ENCODE measurements at regions not wholly inside any gene's neighbourhood (a gene's known extent, or its start where the extent isn't known, plus 50 kb on each side); places are given as distances from the start of the nearest gene placed in this dataset.
"Not testable (repeated sequence)": the region's sequence is repeated elsewhere in the genome, so short reads cannot be mapped to it uniquely, and the experiment has no call there.

DNA sequence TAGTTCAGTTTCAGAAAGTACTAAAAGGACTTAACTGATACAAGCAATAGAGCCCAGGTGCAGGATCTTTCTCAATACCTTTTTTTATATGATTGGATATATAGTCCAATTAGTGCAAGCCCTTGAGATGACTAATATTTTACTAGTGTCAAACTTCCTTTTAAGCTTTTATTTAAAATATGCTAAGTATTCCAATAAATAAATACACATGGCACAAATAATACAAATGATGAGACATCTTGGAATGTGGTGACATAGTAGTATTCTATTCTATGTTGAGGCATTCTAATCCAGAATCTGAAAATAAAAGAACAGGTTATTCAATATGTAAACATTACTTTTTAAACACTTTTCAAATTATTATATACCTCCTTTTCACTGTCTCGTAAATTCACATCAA is 670.0 kb downstream of the SI start:
- no peak for DNase-seq (ENCODE audit: low spot score)

DNA sequence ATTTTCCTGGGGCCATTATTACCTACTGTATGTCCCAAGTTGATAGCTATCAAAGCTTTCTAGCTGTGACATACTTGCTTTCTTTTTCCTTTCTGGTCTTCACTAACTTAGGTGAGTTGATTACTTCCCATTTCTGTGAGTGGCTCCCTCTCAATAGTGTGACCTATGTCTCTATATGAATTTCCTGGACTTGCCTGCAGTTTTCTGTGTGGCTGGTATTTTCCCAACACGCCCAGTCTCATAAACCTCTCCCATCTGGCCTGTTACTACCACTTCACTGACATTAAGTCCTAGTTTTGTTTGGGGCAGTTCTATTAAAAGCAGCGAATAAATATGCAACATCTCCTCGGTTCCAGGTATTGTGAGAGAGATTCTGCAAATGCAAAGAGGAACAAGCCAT is 671.2 kb downstream of the SI start:
- no peak for DNase-seq (ENCODE audit: low spot score)
- in situ Hi-C loops (cut with HindIII; ENCODE audit: low sequenced_read_pairs) = no loop called here

More for the DNA sequence above, 670.0 kb downstream of the SI start:
- in situ Hi-C loops (cut with HindIII; ENCODE audit: low sequenced_read_pairs) = no loop called here

DNA sequence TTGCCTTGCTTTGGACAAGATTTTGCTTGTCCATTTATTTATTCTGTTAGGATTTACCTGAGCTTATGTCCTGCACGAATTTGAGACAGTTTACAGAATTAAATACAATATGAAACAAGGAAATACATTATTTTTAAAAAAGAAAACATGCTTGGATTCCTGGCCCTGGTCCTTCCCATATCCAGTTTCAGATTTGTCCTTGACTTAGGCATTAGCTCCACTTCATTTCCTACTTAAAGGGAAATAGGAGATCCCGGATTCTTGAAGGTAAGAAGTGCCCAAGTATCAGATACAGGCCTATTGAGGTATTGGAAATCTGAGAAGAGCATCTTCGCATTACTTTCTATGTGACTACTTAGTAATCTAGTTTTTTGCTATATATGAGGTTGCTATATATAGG is 672.0 kb downstream of the SI start:
- no peak for DNase-seq (ENCODE audit: low spot score)
- in situ Hi-C loops (cut with HindIII; ENCODE audit: low sequenced_read_pairs) = no loop called here

DNA sequence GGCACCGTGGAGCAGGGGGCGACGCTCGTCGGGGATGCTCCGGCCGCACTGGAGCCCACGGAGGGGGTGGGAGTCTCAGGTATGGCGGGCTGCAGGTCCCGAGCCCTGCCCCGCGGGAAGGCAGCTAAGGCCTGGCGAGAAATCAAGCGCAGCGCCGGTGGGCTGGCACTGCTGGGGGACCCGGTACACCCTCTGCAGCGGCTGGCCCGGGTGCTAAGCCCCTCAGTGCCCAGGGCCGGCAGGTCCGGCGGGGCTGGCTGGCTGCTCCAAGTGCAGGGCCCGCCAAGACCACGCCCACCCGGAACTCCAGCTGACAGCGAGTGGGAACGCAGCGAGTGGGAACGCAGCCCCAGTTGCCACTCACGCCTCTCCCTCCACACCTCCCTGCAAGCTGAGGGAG is 676.4 kb downstream of the SI start:
- no peak for DNase-seq (ENCODE audit: low spot score)
- in situ Hi-C loops (cut with HindIII; ENCODE audit: low sequenced_read_pairs) = no loop called here

DNA sequence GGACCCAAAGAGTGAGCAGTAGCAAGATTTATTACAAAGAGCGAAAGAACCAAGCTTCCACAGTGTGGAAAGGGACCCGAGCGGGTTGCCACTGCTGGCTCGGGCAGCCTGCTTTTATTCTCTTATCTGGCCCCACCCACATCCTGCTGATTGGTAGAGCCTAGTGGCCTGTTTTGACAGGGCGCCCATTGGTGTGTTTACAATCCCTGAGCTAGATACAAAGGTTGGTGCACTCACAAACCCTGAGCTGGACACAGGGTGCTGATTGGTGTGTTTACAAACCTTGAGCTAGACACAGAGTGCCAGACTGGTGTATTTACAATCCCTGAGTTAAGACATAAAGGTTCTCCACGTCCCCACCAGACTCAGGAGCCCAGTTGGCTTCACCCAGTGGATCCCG is 676.9 kb downstream of the SI start:
- in situ Hi-C loops (cut with HindIII; ENCODE audit: low sequenced_read_pairs); DNase-seq (ENCODE audit: low spot score): not testable (repeated sequence)

DNA sequence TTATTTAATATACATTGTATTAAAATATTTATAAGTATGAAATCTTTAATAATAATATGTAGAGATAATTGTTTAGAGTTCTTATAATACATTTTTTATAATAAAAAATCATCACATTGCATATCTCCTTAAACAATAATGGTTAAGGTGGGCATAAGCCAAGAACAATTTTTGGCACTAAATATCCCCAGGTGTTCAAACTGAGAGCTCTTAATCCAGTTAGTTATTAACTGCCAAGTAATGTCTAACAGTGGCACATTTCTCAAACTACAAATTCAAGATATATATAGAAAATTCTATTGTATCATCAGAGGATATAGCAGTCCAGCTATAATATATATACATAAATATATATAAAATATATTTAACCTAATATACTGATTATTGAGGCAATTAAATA is 680.8 kb downstream of the SI start:
- in situ Hi-C loops (cut with HindIII; ENCODE audit: low sequenced_read_pairs) = no loop called here
- no peak for DNase-seq (ENCODE audit: low spot score)

DNA sequence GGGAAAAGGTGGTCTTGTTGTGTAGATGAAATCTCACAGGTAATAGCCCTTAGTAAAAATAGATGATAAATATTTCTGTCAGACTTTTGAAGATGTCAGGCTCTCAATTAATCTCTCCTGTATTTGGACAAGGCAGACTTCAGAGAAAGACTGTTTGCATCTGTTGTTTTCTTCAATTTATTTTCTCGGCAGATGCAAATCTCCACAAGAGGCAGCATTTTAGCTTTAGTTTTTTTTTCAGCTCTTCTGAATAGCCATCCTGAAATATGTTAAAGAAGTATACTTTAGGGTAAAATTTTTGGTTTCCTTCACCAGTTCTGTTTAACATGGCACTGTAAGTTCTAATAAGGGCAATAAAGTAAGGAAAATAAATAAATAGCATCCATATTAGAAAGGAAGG is 685.1 kb downstream of the SI start:
- in situ Hi-C loops (cut with HindIII; ENCODE audit: low sequenced_read_pairs) = no loop called here
- DNase-seq (ENCODE audit: low spot score) = no peak

DNA sequence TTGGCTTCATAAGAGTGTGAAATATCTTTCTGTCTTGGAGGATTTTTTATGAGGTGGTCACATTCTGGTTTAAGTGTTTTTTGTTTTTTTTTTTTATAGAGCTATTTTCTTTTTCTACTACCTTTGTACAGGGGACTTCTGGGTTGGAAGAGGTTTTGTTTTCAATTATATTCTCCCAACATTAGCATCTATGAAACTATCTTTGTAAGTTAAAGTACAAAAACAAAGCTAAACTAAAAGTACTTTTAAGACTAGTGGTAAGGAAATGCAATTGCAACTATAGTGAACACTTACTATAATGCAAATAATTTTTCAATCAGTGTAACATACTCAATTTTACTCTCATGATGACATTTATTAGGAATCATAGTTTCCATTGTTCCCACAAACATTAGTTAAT is 688.2 kb downstream of the SI start:
- in situ Hi-C loops (cut with HindIII; ENCODE audit: low sequenced_read_pairs) = no loop called here
- no peak for DNase-seq (ENCODE audit: low spot score)

DNA sequence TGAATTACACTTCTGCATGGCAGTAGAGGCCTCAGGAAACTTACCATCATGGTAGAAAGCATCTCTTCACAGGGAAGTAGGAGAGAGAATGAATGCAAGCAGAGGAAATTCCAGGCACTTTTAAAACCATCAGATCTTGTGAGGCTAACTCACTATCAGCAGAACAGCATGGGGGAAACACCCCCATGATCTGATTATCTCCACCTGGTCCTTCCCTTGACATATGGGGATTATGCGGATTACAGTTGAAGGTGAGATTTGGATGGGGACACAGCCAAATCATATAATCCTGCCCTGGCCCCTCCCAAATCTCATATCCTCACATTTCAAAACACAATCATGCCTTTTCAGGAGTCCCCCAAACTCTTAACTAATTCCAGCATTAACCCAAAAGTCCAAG is 691.1 kb downstream of the SI start:
- DNase-seq (ENCODE audit: low spot score) = no peak
- in situ Hi-C loops (cut with HindIII; ENCODE audit: low sequenced_read_pairs) = no loop called here

DNA sequence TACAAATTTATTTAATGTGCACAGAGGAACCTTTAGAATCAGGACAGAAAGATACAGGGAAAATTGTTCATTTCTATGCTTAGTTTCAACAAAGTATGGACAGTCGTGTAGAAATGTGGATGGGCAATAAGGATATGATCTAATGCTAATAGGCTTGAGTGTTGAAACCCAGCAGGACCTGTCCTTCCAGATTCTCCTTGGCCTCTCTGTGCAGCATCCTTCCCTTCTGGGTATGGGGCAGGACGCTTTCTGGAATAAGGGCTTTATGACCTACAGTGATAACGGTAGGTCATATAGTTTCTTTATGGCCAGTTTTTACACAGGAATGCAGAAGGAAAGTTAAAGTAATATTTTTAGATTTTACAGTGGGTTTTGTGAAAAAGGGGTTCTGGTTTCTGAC is 698.1 kb downstream of the SI start:
- no peak for DNase-seq (ENCODE audit: low spot score)
- in situ Hi-C loops (cut with HindIII; ENCODE audit: low sequenced_read_pairs) = no loop called here

DNA sequence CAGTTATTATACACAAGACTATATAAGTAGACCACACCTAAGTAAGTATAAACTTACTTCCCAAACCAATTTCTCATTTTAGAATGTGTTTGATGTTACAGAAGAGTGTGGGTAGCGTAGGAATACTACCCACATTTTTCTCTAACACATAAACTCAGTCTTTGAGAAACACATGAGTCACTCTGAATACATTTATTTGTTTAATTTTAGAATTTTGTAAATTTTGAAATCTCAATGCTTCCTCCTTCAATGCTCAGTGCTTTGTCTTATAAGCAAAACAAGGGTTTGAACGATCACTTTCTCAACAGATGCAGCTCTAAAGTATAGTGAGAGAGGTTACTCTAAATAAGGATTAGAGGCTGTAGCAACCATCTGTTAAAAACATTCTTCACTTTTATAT is 700.8 kb downstream of the SI start:
- DNase-seq (ENCODE audit: low spot score) = no peak

DNA sequence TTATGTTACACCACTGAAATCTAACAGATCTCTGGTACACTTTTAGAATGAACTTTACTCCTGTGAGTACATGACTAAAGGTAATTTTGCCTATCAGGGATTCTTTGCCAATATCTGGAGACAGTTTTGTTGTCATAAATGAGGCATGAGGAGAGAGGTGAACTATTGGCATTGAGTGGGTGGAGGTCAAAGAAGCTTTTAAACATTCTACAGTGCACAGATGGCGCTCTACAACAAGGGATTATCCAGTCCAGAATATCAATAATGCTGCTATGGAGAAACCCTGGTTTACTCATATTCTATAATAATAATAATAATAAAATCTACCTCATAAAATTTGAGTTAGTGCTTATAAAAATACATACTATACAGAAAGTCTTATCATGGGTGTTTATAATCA is 702.3 kb downstream of the SI start:
- no peak for DNase-seq (ENCODE audit: low spot score)
- in situ Hi-C loops (cut with HindIII; ENCODE audit: low sequenced_read_pairs) = no loop called here

More for the DNA sequence above, 700.8 kb downstream of the SI start:
- in situ Hi-C loops (cut with HindIII; ENCODE audit: low sequenced_read_pairs) = no loop called here

DNA sequence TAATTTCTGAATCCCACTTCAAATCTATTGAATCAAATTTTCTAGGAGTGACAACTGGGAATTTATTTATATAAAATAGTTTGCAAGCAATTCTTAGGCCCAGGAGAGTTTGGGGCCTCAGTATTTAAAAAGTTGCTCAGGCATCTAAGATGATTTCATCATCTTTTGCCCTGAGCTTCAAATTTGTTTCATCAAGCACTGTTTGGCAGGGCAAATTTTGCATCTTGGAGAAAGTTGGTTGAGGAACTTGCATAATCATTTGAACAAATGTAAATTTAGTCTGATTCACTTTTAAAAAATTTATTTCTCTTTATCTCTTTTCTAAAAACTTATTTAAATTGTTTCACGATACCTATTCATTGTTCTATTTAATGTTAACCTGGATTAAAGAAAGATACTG is 702.8 kb downstream of the SI start:
- DNase-seq (ENCODE audit: low spot score) = no peak
- in situ Hi-C loops (cut with HindIII; ENCODE audit: low sequenced_read_pairs) = no loop called here

DNA sequence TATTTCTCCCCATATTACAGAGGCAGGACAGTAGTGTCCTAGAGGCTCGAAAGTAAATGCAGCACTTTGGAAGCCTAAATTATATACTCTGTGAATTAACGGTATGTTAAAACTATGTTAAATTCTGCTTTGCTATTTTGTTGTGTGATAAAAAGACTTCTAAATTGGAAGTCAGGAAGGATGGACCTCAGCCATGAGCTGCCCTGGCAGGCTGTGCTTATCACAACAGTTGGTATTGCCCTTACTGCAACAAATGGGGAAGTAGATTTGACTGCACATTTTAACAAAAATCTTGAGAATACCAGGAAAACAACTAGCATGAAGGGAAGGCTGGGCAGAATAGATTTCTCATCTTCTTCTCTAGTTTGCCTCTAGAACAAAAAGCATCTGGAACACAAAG is 706.6 kb downstream of the SI start:
- in situ Hi-C loops (cut with HindIII; ENCODE audit: low sequenced_read_pairs) = no loop called here
- no peak for DNase-seq (ENCODE audit: low spot score)

DNA sequence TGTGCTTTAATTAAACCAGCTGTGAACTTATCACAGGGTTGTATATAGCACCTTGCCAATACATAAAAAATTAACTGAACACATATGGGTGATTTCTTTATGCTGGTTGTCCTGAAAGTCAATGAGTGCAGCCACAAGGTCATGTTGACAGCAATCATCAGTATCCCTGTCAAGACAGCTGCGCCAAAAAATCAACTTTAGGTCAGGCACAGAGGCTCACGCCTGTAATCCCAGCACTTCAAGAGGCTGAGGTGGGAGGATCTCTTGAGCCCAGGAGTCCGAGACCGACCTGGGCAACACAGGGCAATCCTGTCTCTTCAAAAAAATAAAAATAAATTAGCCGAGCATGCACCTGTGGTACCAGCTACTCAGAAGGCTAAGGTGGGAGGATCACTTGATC is 707.3 kb downstream of the SI start:
- in situ Hi-C loops (cut with HindIII; ENCODE audit: low sequenced_read_pairs) = no loop called here
- DNase-seq (ENCODE audit: low spot score) = no peak

DNA sequence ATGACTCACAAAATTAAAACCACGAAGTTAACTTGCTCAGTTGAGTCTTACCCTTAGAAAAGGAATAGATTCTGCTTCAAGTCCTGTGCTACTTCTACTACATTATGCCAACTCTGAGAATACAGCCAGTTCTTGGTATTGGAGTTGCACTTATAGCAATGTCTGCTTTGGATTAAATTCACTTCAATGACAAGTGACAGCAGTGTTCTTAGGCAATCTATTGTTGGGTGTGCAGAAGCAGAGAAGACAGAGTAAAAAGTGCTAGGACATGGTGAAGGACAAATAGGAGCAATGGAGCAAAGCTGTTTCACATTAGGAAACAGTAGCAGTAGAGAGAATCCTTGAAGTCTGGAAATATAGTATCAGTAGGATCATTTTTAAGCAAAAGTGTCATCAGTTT is 713.1 kb downstream of the SI start:
- DNase-seq (ENCODE audit: low spot score) = no peak
- in situ Hi-C loops (cut with HindIII; ENCODE audit: low sequenced_read_pairs) = no loop called here

DNA sequence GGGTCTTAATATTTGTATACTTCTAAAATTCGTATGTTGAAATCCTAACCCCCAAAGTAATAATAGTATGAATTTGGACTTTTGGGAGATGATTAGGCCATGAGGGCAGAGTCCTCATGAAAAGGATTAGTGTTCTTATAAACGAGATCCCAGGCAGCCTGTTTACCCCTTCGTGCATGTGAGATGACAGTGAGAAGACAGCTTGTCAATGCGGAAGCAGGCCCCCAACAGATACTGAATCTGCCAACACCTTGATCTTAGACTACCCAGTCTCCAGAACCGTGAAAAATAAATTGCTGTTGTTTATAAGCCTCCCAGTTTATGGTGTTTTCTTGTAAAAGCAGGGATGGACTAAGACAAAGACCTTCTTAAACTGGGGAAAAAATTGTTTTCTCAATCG is 714.2 kb downstream of the SI start:
- no peak for DNase-seq (ENCODE audit: low spot score)
- in situ Hi-C loops (cut with HindIII; ENCODE audit: low sequenced_read_pairs) = no loop called here

DNA sequence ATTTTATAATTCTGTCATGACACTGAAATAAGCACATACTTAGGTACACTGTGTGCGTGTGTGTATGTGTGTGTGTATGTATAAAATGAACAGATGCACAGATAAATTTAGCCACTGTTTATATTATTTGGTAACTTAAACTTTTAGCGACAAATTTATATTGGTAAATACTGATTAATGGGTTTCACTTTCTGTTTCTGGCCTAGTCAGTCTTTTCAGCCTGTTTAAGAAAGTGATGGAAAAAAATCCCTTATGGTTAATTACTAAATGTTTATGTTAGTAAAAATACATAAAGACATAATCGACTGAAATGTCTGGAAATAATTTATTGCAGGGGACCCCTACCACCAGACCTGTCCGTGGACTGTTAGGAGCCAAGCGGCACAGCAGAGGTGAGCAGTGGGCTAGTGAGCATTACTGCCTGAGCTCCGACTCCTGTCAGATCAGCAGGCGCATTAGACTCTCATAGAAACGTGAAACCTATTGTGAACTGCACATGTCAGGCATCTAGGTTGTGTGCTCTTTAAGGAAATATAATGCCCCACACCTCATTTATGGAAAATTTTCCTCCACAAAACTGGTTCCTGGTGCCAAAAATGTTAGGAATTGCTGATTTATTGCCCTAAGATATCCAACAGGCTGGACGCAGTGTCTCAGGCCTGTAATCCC is 717.4 kb downstream of the SI start:
- in situ Hi-C loops (cut with HindIII; ENCODE audit: low sequenced_read_pairs) = no loop called here

DNA sequence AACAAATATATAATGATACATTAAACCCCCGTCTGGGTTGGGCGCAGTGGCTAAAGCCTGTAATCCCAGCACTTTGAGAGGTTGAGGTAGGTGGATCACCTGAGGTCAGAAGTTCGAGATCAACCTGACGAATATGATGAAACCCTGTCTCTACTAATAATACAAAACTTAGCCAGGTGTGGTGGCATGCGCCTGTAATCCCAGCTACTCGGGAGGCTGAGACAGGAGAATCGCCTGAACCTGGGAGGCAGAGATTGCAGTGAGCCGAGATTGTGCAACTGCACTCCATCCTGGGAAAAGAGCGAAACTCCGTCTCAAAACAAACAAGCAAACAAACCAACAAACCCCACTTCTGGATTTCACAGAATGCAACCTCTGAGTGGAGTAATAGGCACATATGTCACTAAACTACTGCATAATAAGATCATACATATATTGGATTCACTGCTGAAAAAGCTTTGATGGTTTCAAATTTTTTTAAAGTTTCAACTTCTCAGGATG is 718.2 kb downstream of the SI start:
- in situ Hi-C loops (cut with HindIII; ENCODE audit: low sequenced_read_pairs) = no loop called here
- DNase-seq (ENCODE audit: low spot score) = no peak

More for the DNA sequence above, 717.4 kb downstream of the SI start:
- no peak for DNase-seq (ENCODE audit: low spot score)

DNA sequence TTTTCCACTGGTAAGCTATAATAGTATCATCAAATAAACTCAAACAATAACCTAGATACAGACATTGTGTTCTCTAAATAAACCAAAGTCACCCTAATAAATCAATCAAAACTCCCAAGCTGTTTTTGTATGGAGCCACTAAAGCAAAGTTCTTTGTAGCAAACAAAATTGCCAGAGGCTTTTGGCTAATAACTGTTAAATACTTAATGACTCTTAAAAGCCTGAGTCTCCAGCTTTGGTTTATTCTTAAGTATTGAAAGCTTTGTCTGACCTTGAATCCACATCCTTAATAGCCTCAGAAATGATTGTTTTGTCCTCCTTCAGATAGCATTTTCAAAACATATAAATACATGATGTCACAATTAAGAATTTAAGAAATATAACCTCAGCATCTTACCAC is 725.3 kb downstream of the SI start:
- no peak for DNase-seq (ENCODE audit: low spot score)
- in situ Hi-C loops (cut with HindIII; ENCODE audit: low sequenced_read_pairs) = no loop called here

DNA sequence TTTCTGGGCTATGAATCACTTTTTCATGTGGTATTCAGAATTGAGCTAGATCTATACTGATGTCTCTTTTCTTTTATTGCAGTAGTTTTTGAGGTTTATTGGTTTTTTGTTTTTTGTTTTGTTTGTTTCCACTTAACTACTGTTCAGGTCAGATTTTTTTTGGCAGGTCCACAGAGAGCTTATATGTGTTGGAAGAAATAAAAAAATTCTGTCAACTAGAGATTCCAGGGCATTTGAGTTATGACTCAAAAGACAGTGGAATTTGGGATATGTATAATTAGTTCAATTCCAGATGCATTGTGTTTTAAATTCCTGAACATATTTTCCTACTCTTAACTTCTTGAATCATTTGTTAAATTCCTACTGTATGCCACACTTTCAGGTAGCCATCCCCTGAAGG is 727.2 kb downstream of the SI start:
- in situ Hi-C loops (cut with HindIII; ENCODE audit: low sequenced_read_pairs) = no loop called here
- no peak for DNase-seq (ENCODE audit: low spot score)

DNA sequence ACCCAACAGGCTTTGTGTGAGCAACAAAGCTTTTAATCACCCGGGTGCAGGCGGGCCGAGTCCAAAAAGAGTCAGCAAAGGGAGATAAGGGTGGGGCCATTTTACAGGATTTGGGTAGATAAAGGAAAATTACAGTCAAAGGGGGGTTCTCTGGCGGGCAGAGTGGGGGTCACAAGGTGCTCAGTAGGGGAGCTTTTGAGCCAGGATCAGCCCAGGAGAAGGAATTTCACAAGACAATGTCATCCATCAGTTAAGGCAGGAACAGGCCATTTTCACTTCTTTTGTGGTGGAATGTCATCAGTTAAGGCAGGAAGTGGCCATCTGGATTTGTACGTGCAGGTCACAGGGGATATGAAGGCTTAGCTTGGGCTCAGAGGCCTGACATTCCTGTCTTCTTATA is 736.1 kb downstream of the SI start:
- in situ Hi-C loops (cut with HindIII; ENCODE audit: low sequenced_read_pairs); DNase-seq (ENCODE audit: low spot score): not testable (repeated sequence)
